DMS53 treated with DMSO at 0.1 percent for 48 hours (cell line): ENCODE measurements at regions not wholly inside any gene's neighbourhood (a gene's known extent, or its start where the extent isn't known, plus 50 kb on each side); places are given as distances from the start of the nearest gene placed in this dataset.

ENCODE experiments used
- DNase-seq: peaks from one replicate; lab custom pipeline; 2025; ENCODE audit not compliant: unreplicated experiment; lab: John Stamatoyannopoulos, UW

DNA sequence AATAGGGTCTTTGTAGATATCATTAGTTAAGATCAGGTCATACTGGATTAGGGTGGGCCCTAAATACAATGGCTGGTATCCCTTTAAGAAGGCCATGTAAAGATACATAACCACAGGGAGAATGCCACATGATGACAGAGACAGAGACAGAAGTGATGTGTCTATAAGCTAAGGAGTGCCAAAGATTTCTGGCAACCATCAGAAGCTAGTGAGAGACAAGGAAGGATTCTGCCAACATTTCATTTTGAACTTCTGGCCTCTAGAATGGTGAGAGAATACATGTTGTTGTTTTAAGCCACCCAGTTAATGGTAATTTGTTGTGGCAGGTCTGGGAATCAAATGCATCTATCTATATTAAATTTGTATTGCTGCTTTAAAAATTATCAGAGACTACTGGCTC, 185.5 kb upstream of the CYRIA start:
- no peak for DNase-seq

DNA sequence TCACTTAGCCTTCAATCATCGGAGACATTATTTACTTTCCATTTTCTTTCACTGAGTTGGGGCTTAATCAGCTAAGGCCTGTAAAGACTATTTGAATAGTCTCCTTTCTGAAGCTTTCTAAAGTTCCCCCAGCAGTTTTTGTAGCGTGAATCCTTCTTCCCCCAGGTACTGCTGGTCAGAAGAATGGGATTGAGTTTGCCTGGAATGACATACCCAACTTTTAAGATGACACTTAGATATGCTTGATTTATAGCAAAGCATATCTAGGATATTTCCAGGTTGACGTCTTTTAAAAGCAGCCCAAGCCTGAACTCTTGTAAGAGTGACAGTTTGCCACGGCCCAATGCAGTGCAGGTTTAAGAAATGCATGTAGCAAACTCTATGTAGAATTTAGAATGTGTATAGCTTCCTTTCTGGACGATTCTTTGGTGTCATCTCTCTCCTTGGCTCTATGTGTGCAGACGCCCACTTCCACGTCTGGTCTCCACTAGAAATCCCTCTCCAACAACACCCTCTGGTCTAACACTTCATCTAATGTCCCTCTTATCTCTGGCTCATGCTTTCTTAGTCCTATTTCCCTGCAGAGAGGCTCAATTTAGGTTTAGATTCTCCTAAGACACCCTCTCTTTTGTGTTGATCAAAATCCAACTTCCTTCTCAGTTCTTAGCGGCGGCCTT, 175.0 kb upstream of the CYRIA start:
- DNase-seq: no peak

DNA sequence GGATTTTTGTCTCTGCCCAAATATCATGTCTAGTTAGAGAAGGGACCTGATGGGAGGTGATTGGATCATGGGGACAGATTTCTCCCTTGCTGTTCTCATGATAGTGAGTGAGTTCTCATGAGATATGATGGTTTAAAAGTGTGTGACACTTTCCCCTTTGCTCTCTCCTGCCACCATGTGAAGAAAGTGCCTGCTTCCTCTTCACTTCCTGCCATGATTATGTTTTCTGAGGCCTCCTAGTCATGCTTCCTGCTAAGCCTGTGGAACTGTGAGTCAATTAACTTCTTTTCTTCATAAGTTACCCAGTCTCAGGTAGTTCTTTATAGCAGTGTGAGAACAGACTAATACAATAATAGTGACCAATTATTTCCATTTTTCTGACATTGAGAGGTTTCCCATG, 167.3 kb upstream of the CYRIA start:
- no peak for DNase-seq

DNA sequence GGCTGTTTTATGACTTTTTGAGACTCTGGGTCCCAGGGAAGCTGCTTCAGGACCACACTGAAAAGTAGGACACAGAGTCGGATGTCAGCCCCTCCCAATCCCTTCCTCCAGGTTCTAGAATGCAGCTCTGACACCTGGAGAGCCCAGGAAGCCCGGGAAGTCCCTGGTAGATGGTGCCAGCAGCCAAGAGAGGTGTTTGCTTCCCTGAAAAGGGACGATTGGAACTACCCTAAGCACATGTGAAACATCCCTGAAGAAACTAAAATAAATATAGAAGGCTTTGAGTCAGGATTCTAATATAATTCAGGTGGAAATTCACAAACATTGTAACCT, 163.2 kb upstream of the CYRIA start:
- DNase-seq: no peak

DNA sequence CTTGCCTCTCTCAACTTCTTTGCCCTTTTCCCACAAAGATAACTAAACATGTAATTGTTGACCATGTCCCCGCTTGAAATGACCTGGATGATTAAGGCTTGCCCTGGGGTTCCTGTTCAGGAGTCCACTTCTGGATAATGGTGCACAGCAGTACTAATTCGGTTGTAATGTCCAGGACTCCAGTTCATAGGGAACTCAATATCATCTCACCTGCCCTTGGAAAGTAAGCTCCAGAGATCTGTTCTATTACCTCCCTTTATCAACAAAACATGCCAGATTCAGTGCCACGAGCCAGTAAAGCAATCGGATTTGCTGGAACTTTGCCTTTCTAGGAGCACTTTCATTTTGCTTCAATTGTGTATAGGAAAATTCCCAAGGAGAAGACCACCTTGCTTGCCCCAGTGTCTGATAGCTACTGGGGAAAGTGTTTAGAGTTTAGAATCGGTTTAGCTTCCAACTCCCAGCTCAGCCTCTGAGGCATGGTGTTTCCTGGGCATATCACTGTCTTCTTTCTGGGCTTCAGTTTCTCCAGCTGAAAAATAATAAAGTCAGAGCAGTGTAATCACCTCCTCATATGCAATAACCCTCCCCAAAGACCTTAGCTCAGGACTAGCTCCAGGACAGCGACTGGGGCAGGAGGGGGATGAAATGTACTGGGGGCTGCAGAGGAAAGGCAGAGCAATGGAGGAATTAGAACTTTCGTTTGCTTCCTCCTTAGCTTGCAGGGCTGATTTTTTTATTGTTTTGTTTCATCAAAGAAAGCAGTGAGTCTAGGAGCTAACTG, 162.6 kb upstream of the CYRIA start:
- no peak for DNase-seq

DNA sequence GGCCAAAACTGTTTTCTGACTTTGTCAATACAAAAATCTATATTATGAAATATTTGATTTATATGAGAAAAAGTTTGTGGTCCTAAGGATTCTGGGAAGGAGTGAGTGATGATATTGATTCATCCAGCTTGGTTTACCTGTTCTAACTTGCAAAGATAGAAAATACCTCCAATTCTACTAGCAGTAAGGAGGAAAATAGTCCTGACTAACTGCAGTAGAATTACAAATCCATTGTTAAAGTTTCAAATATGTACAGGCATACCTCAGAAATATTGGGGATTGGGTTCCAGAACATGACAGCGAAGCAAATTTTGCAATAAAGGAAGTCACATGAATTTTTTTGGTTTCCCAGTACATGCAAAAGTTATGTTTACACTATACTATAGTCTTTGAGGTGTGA, 158.8 kb upstream of the CYRIA start:
- DNase-seq: no peak

DNA sequence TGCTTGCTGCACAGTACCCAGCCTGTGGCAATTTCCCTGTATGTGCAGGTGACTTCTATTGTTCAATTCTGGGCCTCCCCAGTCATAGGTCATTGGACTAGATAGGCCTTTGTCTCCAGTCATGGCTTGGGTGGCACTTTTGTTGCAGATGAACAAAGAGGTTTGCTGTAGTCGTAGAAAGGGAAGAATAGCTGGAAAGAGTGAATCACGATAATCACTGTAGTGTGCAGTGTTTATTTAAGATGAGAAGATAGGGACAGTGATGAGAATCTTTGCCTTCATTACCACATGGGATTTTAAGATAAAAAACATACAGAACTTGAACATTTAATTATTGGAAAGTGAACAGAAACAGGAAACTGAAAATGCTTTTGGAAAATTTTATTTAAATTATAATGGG, 156.1 kb upstream of the CYRIA start:
- no peak for DNase-seq

DNA sequence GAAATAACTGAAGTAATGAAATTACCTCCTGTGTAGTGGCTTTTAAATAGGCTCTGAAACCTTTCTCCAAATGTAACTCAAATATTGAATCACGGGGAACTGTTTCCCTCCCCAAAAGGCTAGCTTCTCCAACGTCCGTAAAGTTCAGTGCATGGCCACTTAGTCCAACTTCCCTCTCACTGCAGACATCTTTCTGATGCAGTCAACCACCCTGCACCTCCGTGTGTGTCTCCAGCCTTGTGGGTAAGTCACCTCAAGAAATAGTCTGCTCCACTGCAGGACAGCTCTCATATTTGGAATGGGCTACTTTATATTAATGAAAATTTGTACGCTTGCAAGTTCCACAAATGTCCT, 152.5 kb upstream of the CYRIA start:
- DNase-seq: no peak

DNA sequence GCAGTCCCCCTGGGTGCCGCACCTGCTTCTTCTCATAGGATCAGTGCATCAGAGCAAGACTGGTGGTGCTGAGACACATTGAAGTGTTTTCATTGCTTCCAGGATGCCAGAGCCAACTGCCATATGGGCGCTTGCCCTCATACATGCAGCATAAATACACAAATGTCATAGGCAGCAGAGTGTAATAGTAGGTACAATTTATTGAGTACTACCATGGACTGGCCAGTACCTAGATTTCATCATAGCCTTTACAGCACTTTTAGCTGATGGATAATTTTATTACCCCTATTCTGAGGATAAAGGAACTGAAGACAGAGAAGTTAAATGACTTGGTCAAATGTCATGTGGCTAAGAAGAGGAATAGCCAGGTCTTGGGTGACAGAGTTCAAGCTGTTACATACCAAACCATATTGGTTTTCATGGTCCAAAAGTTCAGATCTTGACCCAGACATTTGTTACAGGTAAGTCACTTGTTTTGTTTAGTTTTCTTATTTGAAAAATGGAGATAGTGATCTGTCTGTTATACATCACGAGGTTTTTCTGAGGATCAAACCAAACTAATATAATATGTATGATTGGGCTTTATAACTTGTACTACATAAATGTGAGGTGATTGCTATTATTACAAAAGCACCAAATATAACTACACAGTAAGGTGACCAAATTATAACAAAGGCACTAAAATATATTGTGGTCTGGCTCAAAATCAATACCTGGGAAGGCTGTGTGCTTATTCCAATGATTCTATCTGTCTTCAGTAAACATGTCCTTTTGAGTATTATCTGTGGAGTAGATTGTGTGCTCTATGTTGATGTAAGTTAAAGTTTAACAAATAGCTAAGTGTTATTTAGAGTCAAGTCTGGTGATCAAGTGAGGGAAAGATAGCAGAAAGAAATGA, 151.9 kb upstream of the CYRIA start:
- no peak for DNase-seq

DNA sequence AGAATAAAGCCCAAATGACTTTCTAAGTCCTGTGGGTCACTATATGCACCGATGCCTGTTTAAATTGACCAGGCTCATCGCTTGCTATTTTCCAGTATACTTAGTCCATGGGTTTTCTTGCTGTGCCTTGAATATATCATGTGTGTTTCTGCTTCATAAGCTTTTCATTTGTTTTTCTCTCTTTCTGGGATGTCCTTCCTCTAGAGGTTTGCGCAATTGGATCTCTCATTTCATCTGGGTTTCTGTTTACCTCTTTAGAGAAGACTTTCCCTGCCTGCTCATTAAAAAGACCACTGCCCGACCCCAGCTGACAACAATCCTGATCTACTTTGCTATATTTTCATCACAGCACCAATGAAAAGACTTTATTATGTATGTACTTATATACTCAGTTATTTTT, 150.9 kb upstream of the CYRIA start:
- no peak for DNase-seq

DNA sequence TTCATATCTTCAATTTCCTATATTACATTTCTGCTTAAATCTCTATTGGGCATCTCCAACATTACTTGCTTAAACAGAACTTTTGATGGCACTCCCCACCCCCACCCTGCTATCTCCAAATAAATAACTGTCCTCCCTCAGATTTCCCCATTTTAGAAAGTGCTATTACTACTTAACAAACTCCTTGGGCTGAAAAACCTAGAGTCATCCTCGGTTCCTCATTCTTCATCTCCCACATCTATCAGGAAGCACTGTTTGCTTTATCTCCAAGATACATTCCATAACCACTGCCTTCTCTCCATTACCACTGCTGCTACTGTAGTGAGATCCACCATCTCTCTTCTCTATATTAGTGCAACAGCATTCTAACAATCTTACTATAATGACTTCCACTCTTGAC, 150.4 kb upstream of the CYRIA start:
- no peak for DNase-seq

DNA sequence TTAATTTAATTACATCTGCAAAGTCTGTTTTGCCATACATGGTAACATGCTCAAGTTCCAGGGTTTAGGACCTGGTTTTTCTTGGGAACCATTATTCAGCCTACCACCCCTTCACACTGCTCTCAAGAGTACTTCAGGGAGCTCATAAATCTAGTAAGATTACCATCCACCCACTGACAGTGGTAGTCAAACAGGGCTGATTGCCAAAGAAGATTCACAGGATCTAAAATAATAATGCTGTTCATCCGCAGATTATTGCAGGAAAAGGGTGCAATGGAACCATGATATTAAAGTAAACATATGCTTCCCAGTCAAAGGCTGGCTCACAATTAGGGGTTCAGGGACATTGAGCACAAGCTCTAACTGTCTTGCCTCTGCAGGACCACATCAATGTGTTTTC, 148.0 kb upstream of the CYRIA start:
- DNase-seq: no peak

DNA sequence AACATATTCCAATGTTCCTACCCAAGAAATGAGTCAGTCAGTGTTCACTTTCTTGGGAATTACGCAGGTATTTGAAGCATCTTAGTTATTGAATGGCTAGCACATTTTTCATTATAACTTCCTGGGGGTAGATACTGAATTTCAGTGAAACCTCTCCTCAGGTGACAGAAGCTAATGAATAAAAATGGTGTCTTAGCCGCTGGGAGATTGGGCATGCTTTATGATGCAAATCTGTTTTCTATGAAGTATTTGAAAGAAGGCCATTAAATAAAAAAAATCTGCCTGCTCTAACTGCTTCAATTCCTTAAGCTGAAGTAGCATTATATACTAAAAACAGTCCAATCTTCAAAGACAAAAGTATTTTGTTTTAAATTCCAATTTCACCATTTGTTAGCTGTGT, 132.8 kb upstream of the CYRIA start:
- DNase-seq: no peak

DNA sequence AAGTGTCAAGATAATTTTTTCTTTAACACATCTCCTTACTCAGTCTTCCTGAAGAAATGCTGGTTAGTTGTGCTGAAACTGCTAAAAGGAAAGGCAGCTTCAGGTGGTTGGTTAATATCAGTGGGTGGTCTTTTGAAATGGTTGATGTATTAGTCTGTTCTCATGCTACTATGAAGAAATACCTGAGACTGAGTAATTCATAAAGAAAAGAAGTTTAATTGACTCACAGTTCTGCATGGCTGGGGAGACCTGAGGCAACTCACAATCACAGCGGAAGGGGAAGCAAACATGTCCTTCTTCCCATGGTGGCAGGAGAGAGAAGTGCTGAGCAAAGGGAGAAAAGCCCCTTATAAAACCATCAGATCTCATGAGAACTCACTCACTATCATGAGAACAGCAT, 125.9 kb upstream of the CYRIA start:
- no peak for DNase-seq

DNA sequence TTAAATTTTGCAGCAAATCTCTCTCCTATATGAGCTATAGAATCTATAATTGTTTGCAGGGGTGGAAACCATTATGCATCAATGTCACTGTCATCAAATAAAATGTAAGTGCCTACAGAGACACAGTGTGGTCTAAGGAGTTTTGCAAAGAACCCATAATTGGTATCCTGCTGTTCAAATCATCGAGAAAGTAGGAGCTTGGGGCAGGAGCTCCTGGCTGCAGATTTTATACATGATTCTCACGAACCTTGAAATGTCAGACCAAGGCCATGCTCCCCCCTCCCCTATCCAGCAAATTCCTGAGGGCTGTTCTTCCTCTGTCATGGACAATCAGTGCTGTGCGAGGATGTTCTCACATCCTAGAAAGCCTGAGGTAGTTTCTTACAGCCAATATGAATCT, 119.5 kb upstream of the CYRIA start:
- no peak for DNase-seq

DNA sequence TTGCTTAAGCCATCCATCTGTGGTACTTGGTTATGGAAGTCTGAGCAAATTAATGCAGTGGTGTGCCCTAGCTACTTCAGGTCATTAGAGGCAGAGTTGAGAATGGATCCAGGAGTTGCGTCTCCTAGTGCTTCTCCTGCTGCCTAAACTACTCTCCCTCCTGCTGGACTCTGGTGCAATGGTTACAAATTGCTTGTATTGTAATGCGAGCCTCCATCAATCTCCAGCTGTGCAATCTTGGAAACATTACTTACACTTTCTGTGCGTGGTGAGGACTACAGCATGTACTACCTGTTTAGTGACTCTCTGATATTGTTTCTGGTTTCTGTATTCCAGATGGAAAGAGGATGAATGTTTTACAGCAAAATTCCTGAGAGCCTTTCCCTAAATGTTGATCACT, 119.0 kb upstream of the CYRIA start:
- DNase-seq: no peak

DNA sequence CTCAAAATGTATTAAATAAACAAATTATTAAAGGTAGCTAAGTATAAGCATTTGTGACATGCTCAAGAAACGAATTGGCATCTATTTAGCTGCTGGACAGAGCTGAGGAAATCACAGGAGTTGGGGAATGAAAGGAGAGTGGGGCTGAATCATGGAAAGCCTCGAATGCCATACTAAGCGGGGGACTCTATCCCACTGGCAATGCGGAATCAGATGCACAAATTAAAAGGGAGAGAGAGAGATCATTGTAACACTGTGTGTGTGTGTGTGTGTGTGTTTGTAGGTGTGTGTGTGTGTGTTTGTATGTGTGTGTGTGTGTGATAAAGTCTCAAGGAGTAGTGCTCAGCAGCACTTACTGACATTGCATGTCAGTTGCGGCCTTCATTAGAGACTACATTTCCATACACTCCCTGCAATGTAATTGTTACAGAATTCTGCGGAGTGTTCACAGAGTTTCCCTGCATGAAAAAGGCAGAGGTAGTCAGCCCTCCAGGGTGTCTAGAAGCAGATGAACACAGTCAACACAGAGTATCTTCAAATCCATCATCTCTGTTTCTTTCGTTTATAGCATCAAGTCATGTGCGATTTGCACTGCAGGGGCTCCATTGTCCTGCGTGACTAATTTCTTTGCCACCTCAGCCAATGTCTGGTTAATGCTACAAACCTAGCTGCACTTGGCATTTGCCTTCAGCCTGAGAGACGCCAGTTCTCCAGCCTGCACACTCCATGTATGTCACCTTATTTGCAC, 111.7 kb upstream of the CYRIA start:
- DNase-seq: no peak

DNA sequence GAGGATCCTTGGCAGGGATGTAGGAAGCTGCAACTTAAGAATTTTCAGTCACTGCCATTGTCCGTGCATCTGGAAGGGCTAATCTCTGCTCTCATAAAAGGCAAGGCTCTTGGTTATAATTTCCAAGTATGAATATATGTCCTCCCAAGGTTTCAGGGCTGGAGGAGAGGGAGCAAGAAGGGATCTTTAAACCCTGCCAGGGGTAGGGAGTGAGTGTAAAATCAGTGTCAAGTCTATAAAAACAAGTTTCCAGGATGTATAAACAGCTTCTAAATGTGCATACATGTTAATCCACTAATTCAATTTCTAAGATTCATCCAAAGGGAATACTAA, 110.2 kb upstream of the CYRIA start:
- no peak for DNase-seq

DNA sequence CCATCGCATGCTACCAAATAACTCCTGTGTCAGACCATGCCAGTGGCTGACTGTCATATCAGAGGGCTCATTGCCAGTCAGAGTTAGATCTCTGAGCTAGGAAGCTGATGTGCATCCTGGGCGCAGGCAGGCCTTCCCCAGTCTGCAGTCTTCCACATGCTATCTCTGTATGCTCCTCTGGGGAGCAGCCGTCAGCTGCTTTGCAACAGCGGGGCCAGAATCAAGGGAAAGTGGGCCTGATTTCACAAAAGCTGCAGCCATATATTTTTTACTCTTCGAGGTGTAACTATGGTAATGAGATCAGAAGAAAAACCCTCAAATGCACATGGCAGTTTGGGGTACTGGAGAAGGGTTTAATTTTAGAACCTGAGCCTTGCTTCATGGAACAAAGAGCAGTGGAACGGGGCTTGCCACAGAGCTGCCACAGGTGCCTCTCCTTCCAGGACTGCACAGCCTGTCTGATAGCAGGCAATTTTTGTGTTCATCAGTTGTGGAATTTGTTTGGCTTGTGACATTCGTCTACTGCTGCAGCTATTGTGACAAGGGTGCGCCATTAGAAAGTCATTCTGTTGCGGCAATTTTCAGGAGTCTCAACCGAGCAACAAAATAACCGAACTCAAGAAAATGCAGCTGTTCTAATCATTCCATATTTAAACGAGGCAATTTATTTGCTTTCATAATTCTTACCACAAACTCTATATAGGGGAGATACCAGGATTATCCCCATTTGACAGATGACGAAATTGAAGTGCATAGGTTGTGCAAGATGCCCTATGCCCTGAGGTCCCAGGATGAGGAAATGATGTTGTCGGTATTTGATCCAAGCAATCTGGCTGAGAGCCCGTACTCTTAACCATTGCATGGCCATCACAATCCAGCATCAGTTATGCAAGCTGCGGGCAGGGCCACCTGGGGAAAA, 109.6 kb upstream of the CYRIA start:
- no peak for DNase-seq

DNA sequence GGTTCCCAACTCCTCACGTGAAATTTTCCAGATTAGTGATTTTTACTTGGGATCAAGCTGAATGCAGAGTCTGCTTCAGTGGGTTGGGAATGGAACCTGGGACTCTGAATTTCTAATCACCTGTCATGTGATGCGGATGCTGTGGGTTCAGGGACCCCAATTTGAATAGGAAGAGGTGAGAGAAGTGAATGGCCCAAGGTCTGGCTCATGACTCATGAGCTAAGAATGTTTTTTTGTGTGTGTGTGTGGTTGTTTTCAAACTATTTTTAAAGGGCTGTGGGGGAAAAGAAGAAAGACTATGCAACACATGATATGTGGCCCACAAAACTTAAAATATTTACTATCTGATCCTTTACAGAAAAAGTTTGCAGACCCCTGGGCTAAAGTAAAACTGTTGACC, 108.5 kb upstream of the CYRIA start:
- no peak for DNase-seq
